Lower lobe of right lung (tissue), 2 donors: ENCODE measurements at regions not wholly inside any gene's neighbourhood (a gene's known extent, or its start where the extent isn't known, plus 50 kb on each side); places are given as distances from the start of the nearest gene placed in this dataset.
"Not testable (repeated sequence)": the region's sequence is repeated elsewhere in the genome, so short reads cannot be mapped to it uniquely, and the experiment has no call there.

Experiments
- ATAC-seq, 2 donors: fragments of 200-7000 bp; cut with Tn5 transposase; one replicate each; pipeline ENCODE4 v1.9.1; 2020 to 2022; ENCODE audit warnings: mild to moderate bottlenecking in 2 of 2, moderate library complexity in 2 of 2
- DNase-seq: peaks from one replicate; pipeline ENCODE4 v3.0.0-alpha.2; 2020
- H3K27ac ChIP-seq: fragments of 200-600 bp; one replicate; pipeline ENCODE4 v1.8.0; 2022
- H3K27me3 ChIP-seq: fragments of 200-600 bp; one replicate; pipeline ENCODE4 v1.8.0; 2022; ENCODE audit warnings: low read depth
- H3K36me3 ChIP-seq: fragments of 200-600 bp; one replicate; pipeline ENCODE4 v1.8.0; 2022; ENCODE audit warnings: mild to moderate bottlenecking
- H3K4me1 ChIP-seq: fragments of 200-600 bp; one replicate; pipeline ENCODE4 v1.8.0; 2022
- H3K4me3 ChIP-seq: fragments of 200-600 bp; one replicate; pipeline ENCODE4 v1.8.0; 2022; ENCODE audit warnings: mild to moderate bottlenecking
- H3K9me3 ChIP-seq: fragments of 200-600 bp; one replicate; pipeline ENCODE4 v1.8.0; 2022
- intact Hi-C: fragments of 100-400 bp; cut with DNase I; formaldehyde crosslinking; loops from one replicate; pipeline ENCODE4 v1.11.0; 2022
- TF ChIP-seq, protein P1 (sequence below): fragments of 200-600 bp; IDR thresholded peaks from one replicate; pipeline ENCODE4 v1.8.0; 2022; ENCODE audit warnings: antibody characterized with exemption, mild to moderate bottlenecking
- donor health status: DM: no; HTN: yes; CAD: no; lungs with severe emphysema.

DNA sequence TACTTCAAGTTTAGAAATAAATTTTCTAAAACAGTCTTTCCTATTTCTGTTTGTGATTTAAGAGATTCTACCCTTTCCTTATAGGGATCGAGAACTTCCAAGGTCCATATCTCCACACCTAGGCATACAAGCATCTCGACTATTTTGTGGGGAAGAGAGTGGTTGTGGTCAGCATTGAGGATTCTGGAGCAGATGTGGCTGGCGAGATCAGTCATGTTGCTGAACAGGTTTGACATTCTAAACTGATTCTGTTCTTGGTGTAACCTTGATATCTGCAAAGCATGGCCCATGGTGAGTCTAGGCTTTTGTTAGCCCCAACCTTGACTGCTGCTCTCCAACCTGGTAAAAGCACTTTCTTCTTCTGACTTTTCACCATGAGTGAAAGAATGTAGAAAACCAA, 167.6 kb upstream of the POGK start:
- intact Hi-C loops, result no loop called here
- Histone ChIP-seq H3K4me1 (no peaks in the 10 kb centered on the region), H3K27ac (no peak overlapping the region), H3K9me3 (no peaks in the 10 kb centered on the region), H3K36me3 (no peaks in the 10 kb centered on the region), H3K4me3 (no peak overlapping the region), H3K27me3 (no peaks in the 10 kb centered on the region)
- no peak for DNase-seq
- ATAC-seq, result no peak
- TF ChIP-seq, protein P1, sequence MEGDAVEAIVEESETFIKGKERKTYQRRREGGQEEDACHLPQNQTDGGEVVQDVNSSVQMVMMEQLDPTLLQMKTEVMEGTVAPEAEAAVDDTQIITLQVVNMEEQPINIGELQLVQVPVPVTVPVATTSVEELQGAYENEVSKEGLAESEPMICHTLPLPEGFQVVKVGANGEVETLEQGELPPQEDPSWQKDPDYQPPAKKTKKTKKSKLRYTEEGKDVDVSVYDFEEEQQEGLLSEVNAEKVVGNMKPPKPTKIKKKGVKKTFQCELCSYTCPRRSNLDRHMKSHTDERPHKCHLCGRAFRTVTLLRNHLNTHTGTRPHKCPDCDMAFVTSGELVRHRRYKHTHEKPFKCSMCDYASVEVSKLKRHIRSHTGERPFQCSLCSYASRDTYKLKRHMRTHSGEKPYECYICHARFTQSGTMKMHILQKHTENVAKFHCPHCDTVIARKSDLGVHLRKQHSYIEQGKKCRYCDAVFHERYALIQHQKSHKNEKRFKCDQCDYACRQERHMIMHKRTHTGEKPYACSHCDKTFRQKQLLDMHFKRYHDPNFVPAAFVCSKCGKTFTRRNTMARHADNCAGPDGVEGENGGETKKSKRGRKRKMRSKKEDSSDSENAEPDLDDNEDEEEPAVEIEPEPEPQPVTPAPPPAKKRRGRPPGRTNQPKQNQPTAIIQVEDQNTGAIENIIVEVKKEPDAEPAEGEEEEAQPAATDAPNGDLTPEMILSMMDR, result no peak

GRCh38 chr1:166673722-166674121, 165.6 kb upstream of the POGK start:
- DNase-seq (no peak), ATAC-seq (no peak)
- Histone ChIP-seq H3K4me1 (no peaks in the 10 kb centered on the region), H3K27me3 (no peaks in the 10 kb centered on the region), H3K9me3 (no peaks in the 10 kb centered on the region), H3K27ac (no peak overlapping the region), H3K36me3 (no peaks in the 10 kb centered on the region), H3K4me3 (no peak overlapping the region)
- TF ChIP-seq, protein P1, result no peak
- intact Hi-C loops, result no loop called here

- no peaks in the 10 kb centered on the region for H3K9me3 ChIP-seq
- no peak for ATAC-seq
Observed at GRCh38 chr1:166675213-166675612, 164.1 kb upstream of the POGK start.

GRCh38 chr1:166676981-166677380, 162.3 kb upstream of the POGK start:
- H3K27ac ChIP-seq, result no peak overlapping the region
- no peak for ATAC-seq
- no peak overlapping the region for H3K4me3 ChIP-seq
- H3K4me1 ChIP-seq, result no peaks in the 10 kb centered on the region
- H3K36me3 ChIP-seq, result no peaks in the 10 kb centered on the region
- H3K9me3 ChIP-seq, result no peaks in the 10 kb centered on the region
- DNase-seq, result no peak
- H3K27me3 ChIP-seq, result no peaks in the 10 kb centered on the region
- intact Hi-C loops, result no loop called here
- TF ChIP-seq, protein P1, result no peak

More at GRCh38 chr1:166675213-166675612, 164.1 kb upstream of the POGK start:
- TF ChIP-seq, protein P1, result no peak
- no peak for DNase-seq
- Histone ChIP-seq H3K4me1 (no peaks in the 10 kb centered on the region), H3K36me3 (no peaks in the 10 kb centered on the region), H3K27me3 (no peaks in the 10 kb centered on the region), H3K27ac (no peak overlapping the region), H3K4me3 (no peak overlapping the region)
- intact Hi-C loops, result no loop called here

- no peaks in the 10 kb centered on the region for H3K9me3 ChIP-seq
- DNase-seq (no peak), ATAC-seq (no peak)
- H3K4me1 ChIP-seq, result no peaks in the 10 kb centered on the region
- intact Hi-C loops, result no loop called here
- H3K27me3 ChIP-seq, result no peaks in the 10 kb centered on the region
- H3K36me3 ChIP-seq, result no peaks in the 10 kb centered on the region
- no peak overlapping the region for H3K4me3 ChIP-seq
- TF ChIP-seq, protein P1, result no peak
- no peak overlapping the region for H3K27ac ChIP-seq
Observed at GRCh38 chr1:166679369-166679768, 159.9 kb upstream of the POGK start.

DNA sequence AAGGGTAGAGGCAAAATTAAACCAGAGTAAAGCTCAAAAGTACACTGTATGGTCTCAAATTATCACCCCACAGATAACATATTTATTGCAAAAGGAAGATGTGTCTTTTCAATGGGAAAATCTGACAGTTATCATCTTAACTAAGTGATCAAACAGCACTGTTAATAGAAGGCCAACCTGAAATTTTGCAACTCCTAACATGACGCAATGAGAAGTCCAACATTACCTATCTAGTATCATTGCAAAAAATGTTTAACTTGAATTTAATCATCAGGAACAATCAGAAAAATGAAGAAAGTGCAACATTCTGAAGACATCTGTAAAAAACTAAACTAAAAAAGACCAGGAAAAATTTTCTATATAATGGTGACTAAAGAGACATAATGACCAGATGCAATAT, 156.7 kb upstream of the POGK start:
- H3K4me3 ChIP-seq, result no peak overlapping the region
- H3K36me3 ChIP-seq, result no peaks in the 10 kb centered on the region
- ATAC-seq (no peak), DNase-seq (no peak)
- intact Hi-C loops, result no loop called here
- TF ChIP-seq, protein P1, result no peak
- no peaks in the 10 kb centered on the region for H3K9me3 ChIP-seq
- no peaks in the 10 kb centered on the region for H3K27me3 ChIP-seq
- no peak overlapping the region for H3K27ac ChIP-seq
- no peaks in the 10 kb centered on the region for H3K4me1 ChIP-seq

DNA sequence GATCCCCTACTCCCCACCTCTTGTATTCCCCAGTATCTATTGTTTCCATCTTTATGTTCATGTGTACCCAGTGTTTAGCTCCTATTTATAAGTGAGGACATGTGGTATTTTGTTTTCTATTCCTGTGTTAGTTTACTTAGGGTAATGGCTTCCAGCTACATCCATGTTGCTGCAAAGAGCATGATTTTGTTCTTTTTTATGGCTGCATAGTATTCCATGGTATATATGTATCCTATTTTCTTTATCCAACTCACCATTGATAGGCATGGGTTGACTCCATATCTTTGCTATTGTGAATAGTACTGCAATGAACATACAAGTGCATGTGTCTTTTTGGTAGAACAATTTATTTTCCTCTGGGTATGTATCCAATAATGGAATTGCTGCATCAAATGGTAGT, 154.6 kb upstream of the POGK start:
- DNase-seq, H3K36me3 ChIP-seq, H3K4me1 ChIP-seq, H3K4me3 ChIP-seq, ATAC-seq, H3K27me3 ChIP-seq, H3K27ac ChIP-seq, H3K9me3 ChIP-seq, intact Hi-C loops: not testable (repeated sequence)
